ENCODE measurements at regions not wholly inside any gene's neighbourhood (a gene's known extent, or its start where the extent isn't known, plus 50 kb on each side); places are given as distances from the start of the nearest gene placed in this dataset.

DNA sequence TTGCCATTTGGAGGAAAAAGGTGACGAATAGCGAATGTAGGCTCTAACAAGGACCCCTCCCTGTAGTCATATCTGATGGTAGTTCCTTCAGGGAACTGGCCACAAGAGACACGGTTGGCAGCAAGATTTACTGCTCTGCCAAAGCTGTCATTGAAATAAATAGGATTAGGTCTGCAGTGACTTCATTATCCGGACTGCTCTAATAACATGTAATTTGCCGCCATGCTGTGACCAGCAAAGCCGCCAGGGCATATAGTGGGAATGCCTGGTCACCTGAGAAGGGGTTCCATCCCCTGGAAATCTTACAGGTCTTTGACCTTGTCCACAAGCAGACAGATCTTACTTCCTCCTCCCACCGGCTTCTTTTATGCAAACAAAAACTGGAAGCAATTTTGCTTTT is 59.4 kb upstream of the LAPTM4A start:
- TF ChIP-seq POLR2A (IDR thresholded peaks at IDR 0.05; ENCODE audit: extremely low read depth, insufficient read length) (no peak), MYC (IDR thresholded peaks at IDR 0.05; ENCODE audit: low read depth, low read length) (no peak)
- TF ChIP-seq, protein P1, sequence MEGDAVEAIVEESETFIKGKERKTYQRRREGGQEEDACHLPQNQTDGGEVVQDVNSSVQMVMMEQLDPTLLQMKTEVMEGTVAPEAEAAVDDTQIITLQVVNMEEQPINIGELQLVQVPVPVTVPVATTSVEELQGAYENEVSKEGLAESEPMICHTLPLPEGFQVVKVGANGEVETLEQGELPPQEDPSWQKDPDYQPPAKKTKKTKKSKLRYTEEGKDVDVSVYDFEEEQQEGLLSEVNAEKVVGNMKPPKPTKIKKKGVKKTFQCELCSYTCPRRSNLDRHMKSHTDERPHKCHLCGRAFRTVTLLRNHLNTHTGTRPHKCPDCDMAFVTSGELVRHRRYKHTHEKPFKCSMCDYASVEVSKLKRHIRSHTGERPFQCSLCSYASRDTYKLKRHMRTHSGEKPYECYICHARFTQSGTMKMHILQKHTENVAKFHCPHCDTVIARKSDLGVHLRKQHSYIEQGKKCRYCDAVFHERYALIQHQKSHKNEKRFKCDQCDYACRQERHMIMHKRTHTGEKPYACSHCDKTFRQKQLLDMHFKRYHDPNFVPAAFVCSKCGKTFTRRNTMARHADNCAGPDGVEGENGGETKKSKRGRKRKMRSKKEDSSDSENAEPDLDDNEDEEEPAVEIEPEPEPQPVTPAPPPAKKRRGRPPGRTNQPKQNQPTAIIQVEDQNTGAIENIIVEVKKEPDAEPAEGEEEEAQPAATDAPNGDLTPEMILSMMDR (IDR thresholded peaks at IDR 0.05; ENCODE audit: low read depth, low read length) = no peak
- TF ChIP-seq, protein P2, sequence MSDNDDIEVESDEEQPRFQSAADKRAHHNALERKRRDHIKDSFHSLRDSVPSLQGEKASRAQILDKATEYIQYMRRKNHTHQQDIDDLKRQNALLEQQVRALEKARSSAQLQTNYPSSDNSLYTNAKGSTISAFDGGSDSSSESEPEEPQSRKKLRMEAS (IDR thresholded peaks at IDR 0.05; ENCODE audit: low read depth, low read length) = no peak

All from NB4 (cell line).